GM19463 (cell line): ENCODE measurements at regions not wholly inside any gene's neighbourhood (a gene's known extent, or its start where the extent isn't known, plus 50 kb on each side); places are given as distances from the start of the nearest gene placed in this dataset.

ENCODE experiments used
- ATAC-seq: cut with Tn5 transposase; IDR thresholded peaks from one replicate; pipeline ENCODE4 v1.9.1; 2021; ENCODE audit warnings: mild to moderate bottlenecking, moderate library complexity; ENCODE audit not compliant: unreplicated experiment

GRCh38 chr13:57437587-57437986 is 194.0 kb upstream of the PCDH17 start:
- no peak for ATAC-seq

GRCh38 chr13:57438072-57438471 is 193.5 kb upstream of the PCDH17 start:
- no peak for ATAC-seq

GRCh38 chr13:57443494-57443893 is 188.1 kb upstream of the PCDH17 start:
- no peak for ATAC-seq

- ATAC-seq = no peak
Observed at GRCh38 chr13:57450356-57450755, 181.2 kb upstream of the PCDH17 start.

GRCh38 chr13:57452228-57452627 is 179.3 kb upstream of the PCDH17 start:
- ATAC-seq = no peak

- ATAC-seq = no peak
Observed at GRCh38 chr13:57470491-57470890, 161.1 kb upstream of the PCDH17 start.

- no peak for ATAC-seq
Observed at GRCh38 chr13:57491318-57491717, 140.2 kb upstream of the PCDH17 start.

GRCh38 chr13:57507752-57508463 is 123.6 kb upstream of the PCDH17 start:
- ATAC-seq = no peak

- no peak for ATAC-seq
Observed at GRCh38 chr13:57511603-57512002, 119.9 kb upstream of the PCDH17 start.

- no peak for ATAC-seq
Observed at GRCh38 chr13:57527114-57527735, 104.3 kb upstream of the PCDH17 start.

GRCh38 chr13:57531256-57531655 is 100.3 kb upstream of the PCDH17 start:
- ATAC-seq = no peak

GRCh38 chr13:57546942-57547341 is 84.6 kb upstream of the PCDH17 start:
- no peak for ATAC-seq

- ATAC-seq = no peak
Observed at GRCh38 chr13:57552437-57552836, 79.1 kb upstream of the PCDH17 start.

- ATAC-seq = no peak
Observed at GRCh38 chr13:57553932-57554331, 77.6 kb upstream of the PCDH17 start.

- no peak for ATAC-seq
Observed at GRCh38 chr13:57558051-57558467, 73.5 kb upstream of the PCDH17 start.

GRCh38 chr13:57568865-57569264 is 62.7 kb upstream of the PCDH17 start:
- ATAC-seq = no peak

GRCh38 chr13:57569986-57570385 is 61.6 kb upstream of the PCDH17 start:
- no peak for ATAC-seq
